OCI-LY1 (cell line): ENCODE measurements at regions not wholly inside any gene's neighbourhood (a gene's known extent, or its start where the extent isn't known, plus 50 kb on each side); places are given as distances from the start of the nearest gene placed in this dataset.

Experiments
- H2AFZ ChIP-seq: fragments of 200-600 bp; sonication (generic), shearing (Covaris generic); 2 replicates; pipeline ENCODE4 v1.6.0; 2014; ENCODE audit warnings: antibody characterized with exemption, mild to moderate bottlenecking, low read length
- H3F3A ChIP-seq: fragments of 200-600 bp; sonication (generic), shearing (Covaris generic); 2 replicates; pipeline ENCODE4 v1.6.0; 2014; ENCODE audit warnings: mild to moderate bottlenecking, antibody characterized with exemption, low read length, moderate library complexity; ENCODE audit not compliant: insufficient read depth
- H3K27ac ChIP-seq: fragments of 200-600 bp; sonication (generic); 2 replicates; pipeline ENCODE4 v1.5.1; 2014; ENCODE audit warnings: low read length, mixed run types, mild to moderate bottlenecking, low read depth; ENCODE audit not compliant: poor library complexity, severe bottlenecking
- H3K27me3 ChIP-seq: fragments of 200-600 bp; sonication (generic); 2 replicates; pipeline ENCODE4 v1.6.0; 2014; ENCODE audit warnings: antibody characterized with exemption, mild to moderate bottlenecking, low read length, moderate library complexity; ENCODE audit not compliant: insufficient read depth
- H3K36me3 ChIP-seq: fragments of 200-600 bp; sonication (generic); 2 replicates; pipeline ENCODE4 v1.6.1; 2014; ENCODE audit warnings: mild to moderate bottlenecking, antibody characterized with exemption, low read length, moderate library complexity, mixed read lengths; ENCODE audit not compliant: insufficient read depth
- H3K4me1 ChIP-seq: fragments of 200-600 bp; sonication (generic); 2 replicates; pipeline ENCODE4 v1.5.1; 2014; ENCODE audit warnings: mild to moderate bottlenecking, low read length, moderate library complexity; ENCODE audit not compliant: insufficient read depth, severe bottlenecking
- H3K4me2 ChIP-seq: fragments of 200-600 bp; sonication (generic), shearing (Covaris generic); 2 replicates; pipeline ENCODE4 v1.6.1; 2014; ENCODE audit warnings: low read length
- H3K4me3 ChIP-seq: fragments of 200-600 bp; sonication (generic); 2 replicates; pipeline ENCODE4 v1.5.1; 2014; ENCODE audit warnings: low read length, low read depth, mild to moderate bottlenecking, mixed read lengths; ENCODE audit not compliant: poor library complexity, severe bottlenecking
- H3K79me2 ChIP-seq: fragments of 200-600 bp; shearing (Covaris generic); 2 replicates; pipeline ENCODE4 v1.6.1; 2016; ENCODE audit warnings: mixed run types, low read length, mixed read lengths; ENCODE audit not compliant: insufficient read depth
- H3K9ac ChIP-seq: fragments of 200-600 bp; sonication (generic), shearing (Covaris generic); 2 replicates; pipeline ENCODE4 v1.6.1; 2014; ENCODE audit warnings: mild to moderate bottlenecking, low read length, mixed read lengths
- H3K9me2 ChIP-seq: fragments of 200-600 bp; sonication (generic), shearing (Covaris generic); 2 replicates; pipeline ENCODE4 v1.6.1; 2014; ENCODE audit warnings: low read depth, mild to moderate bottlenecking, low read length, mixed read lengths
- H3K9me3 ChIP-seq: fragments of 200-600 bp; shearing (Covaris generic); 2 replicates; pipeline ENCODE4 v1.6.1; 2014; ENCODE audit warnings: low read length, mixed read lengths
- H4K20me1 ChIP-seq: fragments of 200-600 bp; sonication (generic), shearing (Covaris generic); 2 replicates; pipeline ENCODE4 v1.6.0; 2016; ENCODE audit warnings: mild to moderate bottlenecking, low read length; ENCODE audit not compliant: insufficient read depth
- EZH2 ChIP-seq: fragments of 200-600 bp; sonication (generic), shearing (Covaris generic); IDR thresholded peaks from 2 replicates; pipeline ENCODE4 v1.8.0; 2017; ENCODE audit warnings: borderline replicate concordance, mixed run types, mild to moderate bottlenecking, antibody characterized with exemption, low read length, moderate library complexity, mixed read lengths
- TF ChIP-seq, protein P1 (sequence below): fragments of 200-600 bp; sonication (generic), shearing (Covaris generic); IDR thresholded peaks from 2 replicates; pipeline ENCODE4 v1.5.1; 2017; ENCODE audit warnings: mild to moderate bottlenecking, antibody characterized with exemption, low read length, moderate library complexity, mixed read lengths

DNA sequence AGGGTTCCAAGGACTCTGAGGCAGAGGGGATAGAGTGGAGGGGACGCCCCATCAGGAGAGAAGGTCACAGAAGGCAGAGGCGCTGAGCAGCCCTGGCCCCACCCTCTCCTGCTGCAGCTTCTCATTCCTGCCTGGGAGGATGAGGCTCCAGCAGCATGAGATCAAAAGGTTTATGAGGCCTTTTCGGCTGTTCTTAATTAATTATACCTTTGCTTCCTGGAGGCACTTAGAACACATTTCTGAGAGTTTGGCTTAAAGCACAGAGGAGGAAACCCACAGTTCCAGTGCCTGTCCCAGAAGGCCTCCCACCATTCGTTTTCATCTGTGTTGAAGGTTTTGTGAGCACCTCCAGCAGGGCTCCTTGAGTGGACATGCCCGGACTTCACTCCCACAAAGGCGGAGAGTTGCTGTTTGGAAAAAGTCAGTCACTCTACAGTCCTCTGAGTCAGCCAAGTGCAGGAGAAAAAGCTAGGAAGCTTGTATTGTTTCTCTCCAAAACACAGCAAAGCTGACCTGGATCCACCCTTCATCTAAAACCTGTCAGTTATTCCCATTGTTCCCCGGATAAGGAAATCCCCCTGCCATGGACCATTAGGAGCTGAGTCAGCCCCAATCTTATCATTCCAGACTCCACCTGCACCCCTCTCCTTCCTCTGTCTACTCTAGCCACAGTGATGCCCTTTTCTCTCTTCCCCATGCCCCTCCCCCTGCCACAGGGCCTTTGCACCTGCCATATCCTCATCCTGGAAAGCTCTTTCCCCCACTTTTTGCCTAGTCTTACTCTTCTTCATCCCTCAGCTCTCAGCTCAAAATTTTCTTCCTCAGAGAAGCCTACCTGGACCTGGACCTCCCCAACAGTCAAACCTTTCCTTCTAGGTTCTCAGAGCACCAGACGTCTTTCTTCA lies 276.8 kb downstream of the FBXW7 start:
- H3K9ac ChIP-seq = no peak overlapping the region
- no peak overlapping the region for H3K4me2 ChIP-seq
- H3F3A ChIP-seq = no peaks in the 10 kb centered on the region
- no peaks in the 10 kb centered on the region for H4K20me1 ChIP-seq
- no peaks in the 10 kb centered on the region for H3K9me2 ChIP-seq
- H3K79me2 ChIP-seq = no peaks in the 10 kb centered on the region
- H3K36me3 ChIP-seq = no peaks in the 10 kb centered on the region
- H3K27ac ChIP-seq = no peak overlapping the region
- no peaks in the 10 kb centered on the region for H3K4me1 ChIP-seq
- TF ChIP-seq, protein P1, sequence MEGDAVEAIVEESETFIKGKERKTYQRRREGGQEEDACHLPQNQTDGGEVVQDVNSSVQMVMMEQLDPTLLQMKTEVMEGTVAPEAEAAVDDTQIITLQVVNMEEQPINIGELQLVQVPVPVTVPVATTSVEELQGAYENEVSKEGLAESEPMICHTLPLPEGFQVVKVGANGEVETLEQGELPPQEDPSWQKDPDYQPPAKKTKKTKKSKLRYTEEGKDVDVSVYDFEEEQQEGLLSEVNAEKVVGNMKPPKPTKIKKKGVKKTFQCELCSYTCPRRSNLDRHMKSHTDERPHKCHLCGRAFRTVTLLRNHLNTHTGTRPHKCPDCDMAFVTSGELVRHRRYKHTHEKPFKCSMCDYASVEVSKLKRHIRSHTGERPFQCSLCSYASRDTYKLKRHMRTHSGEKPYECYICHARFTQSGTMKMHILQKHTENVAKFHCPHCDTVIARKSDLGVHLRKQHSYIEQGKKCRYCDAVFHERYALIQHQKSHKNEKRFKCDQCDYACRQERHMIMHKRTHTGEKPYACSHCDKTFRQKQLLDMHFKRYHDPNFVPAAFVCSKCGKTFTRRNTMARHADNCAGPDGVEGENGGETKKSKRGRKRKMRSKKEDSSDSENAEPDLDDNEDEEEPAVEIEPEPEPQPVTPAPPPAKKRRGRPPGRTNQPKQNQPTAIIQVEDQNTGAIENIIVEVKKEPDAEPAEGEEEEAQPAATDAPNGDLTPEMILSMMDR = no peak
- no peak for TF ChIP-seq EZH2
- H2AFZ ChIP-seq = no peak overlapping the region
- H3K27me3 ChIP-seq = no peaks in the 10 kb centered on the region
- H3K4me3 ChIP-seq = no peak overlapping the region
- peaks cover 4% of the 10 kb centered on the region; the same call in 1 of the 2 replicates for H3K9me3 ChIP-seq

DNA sequence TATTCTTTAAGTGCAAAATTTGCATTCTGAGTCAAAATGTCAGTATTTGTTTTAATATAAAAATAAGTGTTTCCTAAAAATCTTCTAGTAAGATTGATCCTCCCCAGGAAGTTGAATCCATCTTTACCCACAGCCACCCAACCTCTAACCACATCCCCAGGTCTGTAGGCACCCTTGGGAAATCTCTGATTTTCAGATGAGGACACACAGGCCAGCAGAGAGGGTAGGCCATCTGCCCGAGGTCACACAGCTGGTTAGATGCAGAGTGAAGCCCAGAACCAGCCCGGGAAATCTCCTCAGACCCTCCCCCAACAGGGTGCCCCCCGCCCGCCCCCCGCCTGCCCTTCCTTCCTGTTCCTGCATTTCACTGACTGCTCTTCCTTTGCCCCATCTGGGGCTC lies 277.5 kb downstream of the FBXW7 start:
- no peaks in the 10 kb centered on the region for H3K9me2 ChIP-seq
- TF ChIP-seq EZH2 = no peak
- TF ChIP-seq, protein P1 = no peak
- no peak overlapping the region for H3K4me3 ChIP-seq
- no peaks in the 10 kb centered on the region for H3F3A ChIP-seq
- no peaks in the 10 kb centered on the region for H4K20me1 ChIP-seq
- no peaks in the 10 kb centered on the region for H3K27me3 ChIP-seq
- H3K4me2 ChIP-seq = no peak overlapping the region
- no peaks in the 10 kb centered on the region for H3K36me3 ChIP-seq
- no peak overlapping the region for H2AFZ ChIP-seq
- H3K9ac ChIP-seq = no peak overlapping the region
- H3K4me1 ChIP-seq = no peaks in the 10 kb centered on the region
- peaks cover 4% of the 10 kb centered on the region; the same call in 1 of the 2 replicates for H3K9me3 ChIP-seq
- H3K27ac ChIP-seq = no peak overlapping the region
- H3K79me2 ChIP-seq = no peaks in the 10 kb centered on the region

DNA sequence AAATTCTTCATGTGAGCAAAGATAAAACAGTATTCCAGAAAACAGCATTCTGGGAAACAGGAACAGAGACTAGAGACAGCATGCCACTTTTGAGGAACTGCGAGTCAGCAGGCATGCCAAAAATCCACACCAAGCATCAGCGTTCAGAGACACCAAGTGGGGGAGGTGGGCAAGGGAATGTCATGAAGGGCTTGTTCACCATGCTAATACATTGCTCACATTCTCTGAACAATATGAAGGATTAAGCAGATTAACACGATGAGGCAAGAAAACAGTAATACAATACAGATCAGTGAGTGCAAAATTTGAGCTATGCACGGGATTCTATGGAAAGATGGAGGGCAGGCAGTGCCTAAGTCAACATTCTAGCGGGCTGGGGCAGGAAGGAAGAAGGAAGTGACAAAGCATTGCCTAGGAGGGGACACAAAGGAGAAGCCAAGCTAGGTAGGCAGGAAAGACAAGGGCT lies 278.3 kb downstream of the FBXW7 start:
- Histone ChIP-seq H3K4me2 (no peak overlapping the region), H3K9ac (no peak overlapping the region), H3K4me3 (no peak overlapping the region), H4K20me1 (no peaks in the 10 kb centered on the region), H3K9me2 (no peaks in the 10 kb centered on the region), H3F3A (no peaks in the 10 kb centered on the region), H3K27ac (no peak overlapping the region), H3K9me3 (peaks cover 4% of the 10 kb centered on the region; the same call in 1 of the 2 replicates), H3K27me3 (no peaks in the 10 kb centered on the region), H3K79me2 (no peaks in the 10 kb centered on the region), H3K36me3 (no peaks in the 10 kb centered on the region), H2AFZ (no peak overlapping the region), H3K4me1 (no peaks in the 10 kb centered on the region)
- TF ChIP-seq EZH2 = no peak
- TF ChIP-seq, protein P1 = no peak
